ENCODE measurements at regions not wholly inside any gene's neighbourhood (a gene's known extent, or its start where the extent isn't known, plus 50 kb on each side); places are given as distances from the start of the nearest gene placed in this dataset.

GRCh38 chr20:11117808-11118528 is 444.2 kb upstream of the JAG1 start:
- TF ChIP-seq CTCF (conservative IDR thresholded peaks at IDR 0.05; ENCODE audit: low read length) (no peak), EZH2phosphoT487 (IDR thresholded peaks at IDR 0.05; ENCODE audit: borderline replicate concordance, low read depth, low read length) (no peak)
